SK-N-SH treated with all-trans-retinoic acid at 6 μM for 48 hours (cell line): ENCODE measurements at regions not wholly inside any gene's neighbourhood (a gene's known extent, or its start where the extent isn't known, plus 50 kb on each side); places are given as distances from the start of the nearest gene placed in this dataset.

Experiments
- ARNTL ChIP-seq: fragments of 450-650 bp; formaldehyde crosslinking; IDR thresholded peaks from 2 replicates; pipeline ENCODE4 v1.5.0; 2020; ENCODE audit warnings: low read depth, mild to moderate bottlenecking, moderate library complexity, borderline replicate concordance
- CREB5 ChIP-seq: fragments of 250-450 bp; sonication (Bioruptor Pico); IDR thresholded peaks from 2 replicates; pipeline ENCODE4 v1.5.1; 2020; ENCODE audit warnings: low read depth, mild to moderate bottlenecking, moderate library complexity
- CSRNP3 ChIP-seq: fragments of 250-450 bp; sonication (Bioruptor Pico); IDR thresholded peaks from 2 replicates; pipeline ENCODE4 v1.5.1; 2021; ENCODE audit warnings: mild to moderate bottlenecking, moderate library complexity
- GLIS3 ChIP-seq: fragments of 250-450 bp; sonication (Bioruptor Pico); IDR thresholded peaks from 2 replicates; pipeline ENCODE4 v1.5.0; 2020; ENCODE audit warnings: mild to moderate bottlenecking, moderate library complexity
- PATZ1 ChIP-seq: fragments of 250-450 bp; sonication (Bioruptor Pico); IDR thresholded peaks from 2 replicates; pipeline ENCODE4 v1.8.0; 2020; ENCODE audit warnings: mild to moderate bottlenecking, moderate library complexity, borderline replicate concordance
- PPARA ChIP-seq: fragments of 250-450 bp; sonication (Bioruptor Pico); IDR thresholded peaks from 2 replicates; pipeline ENCODE4 v1.5.0; 2020; ENCODE audit warnings: mild to moderate bottlenecking, borderline replicate concordance
- RARB ChIP-seq: fragments of 250-450 bp; sonication (Bioruptor Pico); IDR thresholded peaks from 2 replicates; pipeline ENCODE4 v1.8.0; 2021; ENCODE audit warnings: mild to moderate bottlenecking, moderate library complexity
- SNAI2 ChIP-seq: fragments of 250-450 bp; sonication (Bioruptor Pico); IDR thresholded peaks from 2 replicates; pipeline ENCODE4 v1.5.0; 2020; ENCODE audit warnings: mild to moderate bottlenecking, moderate library complexity
- TSHZ2 ChIP-seq: fragments of 250-450 bp; sonication (Bioruptor Pico); IDR thresholded peaks from 2 replicates; pipeline ENCODE4 v1.5.0; 2020; ENCODE audit warnings: mild to moderate bottlenecking, moderate library complexity
- ZC3H10 ChIP-seq: fragments of 250-450 bp; sonication (Bioruptor Pico); IDR thresholded peaks from 2 replicates; pipeline ENCODE4 v1.5.1; 2021; ENCODE audit warnings: mild to moderate bottlenecking, moderate library complexity
- ZFP3 ChIP-seq: fragments of 250-450 bp; sonication (Bioruptor Pico); IDR thresholded peaks from 2 replicates; pipeline ENCODE4 v1.5.0; 2020; ENCODE audit warnings: mild to moderate bottlenecking, moderate library complexity
- ZFP30 ChIP-seq: fragments of 450-650 bp; formaldehyde crosslinking; IDR thresholded peaks from 2 replicates; pipeline ENCODE4 v1.5.0; 2022; ENCODE audit warnings: mild to moderate bottlenecking, moderate library complexity

- TF ChIP-seq GLIS3 (no peak), CSRNP3 (CRISPR knock-in tag) (no peak), RARB (no peak), CREB5 (no peak), ZC3H10 (no peak), TSHZ2 (CRISPR knock-in tag) (no peak), PATZ1 (no peak), PPARA (CRISPR knock-in tag) (no peak), ARNTL (CRISPR knock-in tag) (no peak), ZFP3 (no peak), ZFP30 (CRISPR knock-in tag) (no peak), SNAI2 (CRISPR knock-in tag) (no peak)
These were observed 77.7 kb upstream of the PLPPR5 start for GRCh38 chr1:99082366-99082765.
